HG02970 (cell line): ENCODE measurements at regions not wholly inside any gene's neighbourhood (a gene's known extent, or its start where the extent isn't known, plus 50 kb on each side); places are given as distances from the start of the nearest gene placed in this dataset.
"Not testable (repeated sequence)": the region's sequence is repeated elsewhere in the genome, so short reads cannot be mapped to it uniquely, and the experiment has no call there.

ENCODE experiments used
- ATAC-seq: cut with Tn5 transposase; IDR thresholded peaks from one replicate; pipeline ENCODE4 v1.9.1; 2021; ENCODE audit warnings: mild to moderate bottlenecking, moderate library complexity, moderate number of reproducible peaks; ENCODE audit not compliant: unreplicated experiment, low FRiP score

DNA sequence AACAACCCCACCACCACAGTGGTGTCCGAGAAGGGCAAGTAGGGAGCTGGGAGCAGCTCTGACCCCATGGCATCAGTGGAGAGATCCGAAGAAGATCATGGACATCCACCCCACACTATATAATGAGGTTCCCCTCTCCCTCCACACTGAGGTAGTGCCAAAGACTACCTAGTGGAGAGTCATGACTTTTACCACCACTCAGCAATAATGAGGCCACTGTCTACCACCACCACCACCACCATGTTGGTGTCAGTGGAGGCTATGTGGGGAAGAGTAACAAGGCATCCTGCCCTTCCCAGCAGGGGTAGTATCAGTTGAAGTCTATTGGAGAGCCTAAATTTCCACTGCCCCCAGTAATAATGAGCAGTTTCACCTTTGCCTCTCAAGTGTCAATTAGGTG, 321.7 kb upstream of the ZC3H15 start:
- ATAC-seq: no peak

DNA sequence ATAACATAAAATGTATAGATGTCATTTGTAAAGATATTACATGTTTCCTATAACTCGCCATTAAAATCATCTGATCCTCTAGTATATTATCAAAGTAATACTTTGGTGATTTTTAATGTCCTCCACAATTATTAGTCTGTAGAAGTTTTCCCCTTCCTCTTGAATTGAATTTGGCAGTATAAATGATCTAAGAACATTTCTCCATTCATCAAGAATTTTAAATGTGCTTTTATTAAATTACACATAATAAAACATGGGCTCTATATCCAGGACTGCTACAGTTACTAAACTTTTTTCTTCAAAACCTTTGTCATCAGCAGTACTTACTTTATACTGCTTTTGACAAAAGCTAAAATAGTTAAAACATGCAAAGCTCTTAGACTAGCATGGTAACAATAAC, 315.4 kb upstream of the ZC3H15 start:
- ATAC-seq: no peak

DNA sequence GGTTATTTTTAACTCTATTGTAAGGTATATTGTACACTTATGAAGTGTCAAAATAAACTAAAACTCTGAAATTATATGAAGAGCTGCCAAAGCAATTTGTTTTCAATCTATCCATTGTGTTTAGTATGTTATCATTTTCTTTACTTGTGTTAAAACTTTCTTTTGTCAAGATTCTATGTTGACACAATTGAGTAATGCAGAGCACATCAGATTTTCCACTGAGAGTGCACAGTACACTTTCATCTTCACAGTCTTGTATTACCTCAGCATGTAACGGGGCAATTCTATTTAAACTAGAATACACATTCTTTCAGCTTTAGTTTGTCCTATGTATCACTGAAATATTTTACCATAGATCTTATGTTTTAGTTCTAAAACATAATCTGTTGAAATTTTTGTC, 304.4 kb upstream of the ZC3H15 start:
- ATAC-seq: no peak

DNA sequence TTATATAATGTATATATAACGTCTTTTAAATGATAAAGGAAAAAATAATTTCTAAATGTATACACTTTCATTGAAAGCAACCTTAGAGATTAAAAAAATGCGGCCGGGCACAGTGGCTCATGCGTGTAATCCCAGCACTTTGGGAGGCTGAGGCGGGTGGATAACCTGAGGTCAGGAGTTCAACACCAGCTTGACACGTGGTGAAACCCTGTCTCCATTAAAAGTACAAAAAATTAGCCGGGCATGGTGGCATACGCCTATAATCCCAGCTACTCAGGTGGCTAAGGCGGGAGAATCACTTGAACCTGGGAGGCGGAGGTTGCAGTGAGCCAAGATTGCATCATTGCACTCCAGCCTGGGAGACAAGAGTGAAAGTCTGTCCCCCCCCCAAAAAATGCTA, 303.7 kb upstream of the ZC3H15 start:
- ATAC-seq: not testable (repeated sequence)

DNA sequence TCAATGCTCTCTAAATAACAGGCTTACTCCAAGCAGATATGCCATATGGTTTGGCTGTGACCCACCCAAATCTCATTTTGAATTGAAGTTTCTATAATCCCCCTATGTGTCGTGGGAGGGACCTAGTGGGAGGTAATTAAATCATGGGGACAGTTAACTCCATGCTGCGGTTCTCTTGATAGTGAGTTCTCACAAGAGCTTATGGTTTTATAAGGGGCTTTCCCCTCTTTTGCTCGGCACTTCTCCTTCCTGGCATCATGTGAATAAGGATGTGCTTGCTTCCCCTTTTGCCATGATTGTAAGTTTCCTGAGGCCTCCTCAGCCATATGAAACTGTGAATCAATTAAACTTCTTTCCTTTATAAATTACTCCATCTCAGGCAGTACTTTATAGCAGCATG, 302.7 kb upstream of the ZC3H15 start:
- ATAC-seq: no peak

DNA sequence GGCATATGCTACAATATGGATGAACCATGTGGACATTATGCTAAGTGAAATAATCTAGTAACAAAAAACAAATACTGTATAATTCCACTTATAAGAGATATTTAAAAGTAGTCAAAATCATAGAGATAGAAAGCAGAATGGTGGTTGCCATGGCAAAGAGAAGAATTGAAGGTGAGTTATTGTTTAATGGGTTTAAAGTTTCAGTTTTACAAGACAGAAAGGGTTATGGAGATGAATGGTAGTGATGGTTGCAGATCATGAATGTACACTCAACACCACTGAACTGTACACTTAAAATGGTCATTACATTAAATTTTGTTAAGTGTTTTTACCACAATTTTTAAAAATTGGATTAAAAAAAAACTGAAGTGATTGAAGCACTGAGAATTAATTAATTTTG, 298.2 kb upstream of the ZC3H15 start:
- ATAC-seq: no peak

DNA sequence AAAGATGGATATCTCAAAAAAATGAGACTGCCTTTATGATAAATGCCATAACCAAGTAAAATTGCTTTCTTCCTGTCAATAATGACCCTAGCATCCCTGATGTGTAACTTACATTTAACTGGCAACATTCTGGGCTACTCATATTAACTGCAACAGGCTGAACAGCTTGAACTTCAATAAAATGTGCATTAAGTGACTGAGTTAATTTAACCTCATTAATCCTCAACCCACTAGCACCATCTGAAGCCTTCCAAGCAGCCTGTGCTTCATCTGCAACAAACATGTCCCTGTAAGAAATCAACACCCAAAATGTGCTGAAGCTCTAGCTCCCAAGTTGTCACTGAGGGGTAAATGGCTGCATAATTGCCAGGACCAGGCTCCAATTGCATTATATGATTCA, 296.2 kb upstream of the ZC3H15 start:
- ATAC-seq: no peak

DNA sequence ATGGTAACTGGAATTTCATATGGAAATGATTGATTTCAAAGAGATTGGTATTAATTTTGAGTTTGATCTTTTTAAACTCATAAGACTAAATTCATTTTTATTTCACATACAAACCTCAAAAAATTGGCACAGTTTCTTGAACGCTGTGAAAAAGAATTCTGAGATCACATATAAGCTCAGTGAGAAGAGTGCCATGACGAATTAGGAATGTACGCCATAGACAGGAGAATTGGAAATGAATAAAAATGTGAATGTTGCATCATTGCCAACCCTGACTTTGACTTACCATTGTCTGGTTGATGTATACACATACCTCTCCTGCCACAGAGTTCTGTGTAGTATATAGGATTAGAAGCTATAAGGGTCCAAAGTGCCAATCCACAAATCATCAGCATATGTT, 290.4 kb upstream of the ZC3H15 start:
- ATAC-seq: no peak

DNA sequence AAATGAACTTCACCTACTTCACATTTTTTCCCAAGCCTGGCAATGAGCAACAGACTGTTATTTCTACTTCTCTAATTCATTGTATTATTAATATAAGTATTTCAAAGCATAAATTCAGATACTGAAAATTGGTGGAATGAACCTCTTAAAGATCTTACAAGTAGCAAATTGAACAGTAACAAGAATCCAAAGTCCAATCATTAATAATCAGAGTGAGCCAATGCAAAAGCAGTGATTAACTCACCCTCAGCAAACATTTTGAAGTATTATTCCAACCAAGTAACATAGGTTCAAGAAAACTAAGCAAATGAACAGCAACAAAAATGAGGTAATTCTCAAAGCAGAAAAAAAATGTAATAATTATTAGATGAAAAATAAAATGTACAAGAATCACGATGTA, 288.1 kb upstream of the ZC3H15 start:
- ATAC-seq: no peak

DNA sequence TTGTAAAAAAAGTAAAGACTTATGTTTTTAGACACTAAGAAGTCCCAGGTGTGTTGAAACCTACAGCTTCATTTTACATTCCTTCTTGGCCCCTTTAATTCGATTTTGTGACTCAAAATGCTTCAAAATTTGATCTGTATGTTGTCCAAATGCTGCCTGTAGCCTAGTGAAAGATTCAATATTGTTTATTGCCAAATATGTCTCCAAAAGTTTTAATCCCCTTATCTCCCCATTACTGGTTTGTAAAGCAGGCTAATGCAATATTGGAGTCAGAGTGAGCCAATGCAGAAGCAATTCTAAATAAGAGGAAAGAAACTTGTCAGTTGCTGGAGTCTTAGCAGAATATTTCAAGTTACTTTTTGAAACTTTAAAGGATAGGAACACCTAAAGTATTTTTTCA, 287.0 kb upstream of the ZC3H15 start:
- no peak for ATAC-seq

DNA sequence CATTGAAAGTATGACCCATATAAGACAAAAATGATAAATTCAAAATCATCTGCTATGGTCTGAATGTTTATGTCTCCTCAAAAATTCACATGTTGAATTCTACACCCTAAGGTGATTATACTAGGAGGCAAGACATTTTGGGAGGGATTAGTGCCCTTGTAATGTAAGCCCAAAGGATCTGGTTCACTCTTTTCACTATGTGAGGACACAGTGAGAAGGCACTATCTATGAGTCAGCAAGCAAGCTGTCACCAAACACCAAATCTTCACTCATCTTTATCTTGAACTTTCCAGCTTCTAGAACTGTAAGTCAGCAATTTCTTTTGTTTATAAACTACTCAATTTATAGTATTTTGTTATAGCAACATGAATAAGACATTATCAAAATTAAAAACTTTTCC, 284.7 kb upstream of the ZC3H15 start:
- ATAC-seq: no peak

DNA sequence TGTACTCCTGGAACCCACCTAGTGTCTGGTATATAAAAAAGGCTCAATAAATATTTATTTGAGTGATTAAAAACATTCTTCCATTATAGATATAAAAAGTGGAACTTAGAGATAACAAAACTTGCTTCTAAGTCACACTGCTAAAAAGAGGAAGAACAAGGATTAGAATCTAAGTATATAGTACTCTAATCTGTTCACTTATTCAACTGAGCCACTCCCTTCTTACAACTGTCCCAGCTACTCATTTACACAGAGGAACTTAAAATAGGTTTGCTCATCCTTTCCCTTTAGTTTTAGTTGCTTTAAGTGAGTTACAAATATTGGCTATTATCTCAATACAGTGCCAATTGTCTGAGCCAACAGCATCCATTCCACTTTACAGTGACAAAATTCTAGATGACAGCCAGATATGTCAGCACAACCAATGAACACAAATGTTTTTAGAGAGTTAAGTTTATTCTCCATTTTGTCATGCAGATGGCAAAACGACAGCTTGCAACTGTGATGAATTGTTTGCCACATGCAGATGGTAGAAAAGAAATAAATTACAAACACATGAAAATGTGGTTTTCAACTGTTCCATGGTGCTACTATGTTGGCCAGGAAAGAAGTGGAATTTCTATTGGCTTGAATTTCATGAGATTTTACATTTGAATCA, 280.7 kb upstream of the ZC3H15 start:
- no peak for ATAC-seq

DNA sequence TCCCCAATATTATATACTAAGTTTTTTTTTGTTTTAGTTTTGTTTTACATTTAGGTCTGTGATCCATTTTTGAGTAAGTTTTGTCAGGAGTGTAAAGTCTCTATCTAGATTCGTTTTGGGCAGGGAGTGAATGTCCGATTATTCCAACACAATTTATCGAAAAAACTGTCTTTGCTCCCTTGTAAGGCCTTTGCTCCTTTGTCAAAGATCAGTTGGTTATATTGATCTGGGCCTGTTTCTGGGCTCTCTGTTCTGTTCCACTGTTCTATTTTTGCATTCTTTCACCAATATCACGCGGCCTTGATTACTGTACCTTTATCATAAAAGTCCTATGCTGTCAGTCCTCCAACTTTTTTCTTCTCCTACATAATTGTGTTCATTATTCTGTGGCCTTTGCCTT, 276.5 kb upstream of the ZC3H15 start:
- no peak for ATAC-seq

DNA sequence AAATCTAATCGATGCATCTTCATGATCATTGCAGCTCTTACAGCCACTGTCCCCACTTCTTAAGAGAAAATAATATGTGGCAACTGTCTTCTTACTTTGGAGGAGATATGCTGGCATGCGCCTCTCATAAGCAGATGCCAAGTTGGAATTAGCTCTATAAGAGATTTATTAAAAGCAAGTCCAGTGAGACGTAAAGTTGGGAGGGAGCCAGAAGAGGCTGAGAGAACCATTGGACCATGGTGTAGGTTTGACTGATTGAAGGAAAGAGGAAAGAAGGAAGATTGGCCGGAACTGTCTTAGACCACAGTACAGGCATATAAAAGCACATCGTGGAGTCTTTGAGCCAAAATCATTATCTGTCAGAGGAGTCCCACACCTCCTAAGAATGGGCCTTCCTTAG, 265.7 kb upstream of the ZC3H15 start:
- no peak for ATAC-seq

DNA sequence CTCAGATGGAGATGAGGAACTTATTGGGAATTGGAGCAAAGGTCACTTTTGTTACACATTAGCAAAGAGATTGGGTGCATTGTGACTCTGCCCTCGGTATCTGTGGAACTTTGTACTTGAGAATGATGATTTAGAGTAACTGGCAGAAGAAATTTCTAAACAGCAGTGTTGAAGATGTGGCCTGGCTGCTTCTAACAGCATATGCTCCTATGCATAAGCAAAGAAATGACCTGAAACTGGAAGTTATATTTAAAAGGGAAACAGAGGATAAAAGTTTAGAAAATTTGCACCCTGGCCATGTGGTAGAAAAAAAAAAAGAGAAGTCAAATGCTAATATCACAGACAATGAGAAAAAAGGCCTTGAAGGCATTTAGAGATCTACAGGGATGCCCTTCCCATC, 256.8 kb upstream of the ZC3H15 start:
- no peak for ATAC-seq

DNA sequence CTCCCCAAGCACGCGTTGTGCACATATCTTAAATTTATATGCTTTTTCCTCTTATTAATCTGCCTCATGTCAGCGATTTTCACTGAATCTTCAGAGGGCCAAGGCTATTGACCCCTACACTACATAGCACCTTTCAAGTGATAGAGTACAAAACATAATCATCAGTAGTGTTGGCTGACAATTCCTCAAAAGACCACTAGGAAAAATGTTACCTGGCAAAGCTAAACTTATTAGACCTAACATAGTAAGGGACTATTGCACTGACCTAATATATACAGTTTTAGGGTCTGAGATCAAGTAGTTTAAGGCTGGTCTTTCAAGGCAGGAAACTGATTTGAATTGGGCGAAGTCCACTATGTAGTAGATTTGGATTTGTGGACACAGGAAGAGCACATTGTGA, 244.2 kb upstream of the ZC3H15 start:
- no peak for ATAC-seq

DNA sequence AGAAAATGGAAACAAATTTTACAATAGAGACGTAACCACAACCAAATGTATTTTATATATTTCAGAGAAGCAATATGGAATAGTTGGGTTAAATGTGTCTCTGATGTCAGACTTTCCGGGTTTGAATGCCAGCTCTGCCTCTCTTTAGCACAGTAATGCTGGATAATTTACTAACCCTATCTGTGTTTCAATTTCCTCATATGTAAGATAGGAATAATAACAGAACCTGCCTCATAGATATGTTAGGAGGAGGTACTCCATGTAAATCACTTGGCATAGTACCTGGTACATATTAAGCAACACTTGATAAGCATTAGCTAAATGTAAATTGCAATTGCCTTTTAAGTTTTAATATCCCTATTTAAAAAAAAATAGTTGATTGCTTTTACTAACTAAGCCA, 231.3 kb upstream of the ZC3H15 start:
- ATAC-seq: no peak

DNA sequence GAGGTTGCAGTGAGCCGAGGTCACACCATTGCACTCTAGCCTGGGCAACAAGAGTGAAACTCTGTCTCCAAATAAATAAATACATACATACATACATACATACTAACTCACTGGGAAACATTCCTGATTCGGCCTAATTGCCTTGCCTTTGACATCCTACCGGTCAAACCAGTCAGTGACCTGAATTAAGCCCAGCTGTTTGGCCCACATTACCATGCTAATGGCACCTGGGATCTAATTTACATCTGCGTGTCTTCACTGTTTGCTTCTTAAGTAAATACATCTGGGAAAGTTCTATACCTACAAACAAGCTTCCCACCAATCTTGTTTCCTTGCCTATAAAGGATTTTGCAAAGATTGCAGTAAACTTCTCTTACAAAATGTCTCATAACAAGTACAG, 230.2 kb upstream of the ZC3H15 start:
- no peak for ATAC-seq

DNA sequence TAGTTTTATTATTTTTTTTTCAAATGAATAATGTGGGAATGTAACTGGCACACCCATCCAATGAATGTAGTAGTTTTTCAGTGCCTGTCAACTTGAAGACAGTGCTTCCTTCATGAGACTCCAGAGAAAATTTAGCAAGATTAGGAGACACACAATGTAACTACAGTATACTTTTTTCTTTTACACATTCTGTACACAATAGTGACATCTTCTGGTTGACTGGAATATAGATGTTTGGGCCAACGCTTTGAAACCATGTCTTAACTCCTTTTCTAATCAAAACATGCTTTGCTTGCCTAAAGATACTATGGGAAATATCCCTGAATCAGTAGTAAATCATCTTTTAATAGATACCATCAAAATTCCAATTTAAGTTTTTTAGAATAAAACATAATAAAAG, 229.5 kb upstream of the ZC3H15 start:
- ATAC-seq: no peak

DNA sequence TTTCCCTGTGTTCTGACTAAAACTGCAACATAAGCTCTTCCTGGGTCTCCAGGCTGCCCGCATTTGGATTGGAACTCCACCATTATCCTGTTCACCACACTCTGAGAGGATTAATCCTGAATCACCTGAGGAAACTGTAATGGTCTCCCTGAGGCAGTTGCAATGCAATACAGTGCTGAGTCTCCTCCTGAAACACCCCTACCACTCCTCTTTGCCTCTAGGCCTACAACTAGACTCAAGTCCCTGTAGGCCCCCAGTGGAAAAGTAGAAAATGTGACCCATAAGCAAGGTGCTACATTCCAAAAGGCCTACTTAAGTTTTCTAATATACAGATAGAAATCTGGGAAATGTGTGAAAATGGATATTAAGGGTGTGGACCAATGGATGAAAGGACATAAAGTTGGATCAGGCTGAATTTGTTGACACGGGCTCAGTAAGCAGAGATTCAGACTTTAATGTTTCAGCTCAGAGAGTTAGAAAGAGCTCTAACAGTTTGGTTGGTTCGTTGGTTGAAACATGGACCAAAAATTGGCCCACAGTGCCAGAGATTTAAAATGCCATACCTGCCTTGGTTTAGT, 222.3 kb upstream of the ZC3H15 start:
- ATAC-seq: no peak

DNA sequence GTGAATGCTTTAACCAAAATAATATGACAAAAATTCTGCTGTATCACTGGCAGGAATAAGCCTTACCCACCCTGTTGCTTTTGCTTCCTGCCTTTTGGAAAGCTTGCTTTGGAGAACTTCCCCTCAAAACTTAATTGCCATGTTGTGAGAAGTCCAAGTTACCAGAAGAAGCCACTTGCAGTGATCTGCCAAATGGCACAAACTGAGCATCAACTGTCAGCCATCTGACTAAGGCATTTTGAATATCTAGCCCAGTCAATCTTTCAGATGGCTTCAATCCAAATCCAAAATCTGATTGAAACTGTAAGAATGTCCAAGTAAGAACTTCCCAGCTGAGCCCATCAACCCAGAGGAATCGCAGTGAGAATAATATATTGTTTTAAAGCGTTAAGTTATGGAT, 216.5 kb upstream of the ZC3H15 start:
- ATAC-seq: no peak

DNA sequence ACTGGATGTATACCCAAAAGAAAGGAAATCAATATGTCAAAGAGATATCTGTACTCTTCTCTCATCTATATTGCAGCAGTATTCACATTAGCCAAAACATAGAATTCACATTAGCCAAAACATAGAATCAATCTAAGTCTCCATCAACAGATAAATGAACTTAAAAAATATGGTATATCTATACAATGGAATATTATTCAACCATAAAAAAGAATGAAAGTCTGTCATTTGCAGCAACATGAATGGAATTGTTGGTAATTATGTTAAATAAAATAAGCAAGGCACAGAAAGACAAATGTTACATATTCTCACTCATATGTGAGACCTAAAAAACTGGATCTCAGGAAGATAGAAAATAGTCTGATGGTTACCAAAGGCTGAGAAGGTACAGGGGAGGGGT, 212.1 kb upstream of the ZC3H15 start:
- ATAC-seq: no peak
